HuH-7 (cell line): ENCODE measurements at regions not wholly inside any gene's neighbourhood (a gene's known extent, or its start where the extent isn't known, plus 50 kb on each side); places are given as distances from the start of the nearest gene placed in this dataset.
A peak's percentile ranks its signal among the peaks of the same experiment; 100 is the strongest.

ENCODE experiments used
- DNase-seq: peaks from one replicate; pipeline ENCODE4 v3.0.0; 2011; ENCODE audit warnings: low spot score

GRCh38 chr17:33514369-33514768, 221.3 kb upstream of the ASIC2 start:
- no peak for DNase-seq

GRCh38 chr17:33515974-33516373, 222.9 kb upstream of the ASIC2 start:
- no peak for DNase-seq

GRCh38 chr17:33516645-33517044, 223.6 kb upstream of the ASIC2 start:
- DNase-seq: no peak

- DNase-seq: no peak
Measured at GRCh38 chr17:33517746-33518145, 224.7 kb upstream of the ASIC2 start.

- DNase-seq: no peak
Measured at GRCh38 chr17:33519692-33520091, 226.6 kb upstream of the ASIC2 start.

- DNase-seq: peak; percentile 49
Measured at GRCh38 chr17:33520426-33521330, 227.6 kb upstream of the ASIC2 start.

- peak; percentile 14 for DNase-seq
Measured at GRCh38 chr17:33521784-33522183, 228.7 kb upstream of the ASIC2 start.

- DNase-seq: no peak
Measured at GRCh38 chr17:33522623-33523022, 229.5 kb upstream of the ASIC2 start.

GRCh38 chr17:33523577-33523981, 230.5 kb upstream of the ASIC2 start:
- DNase-seq: no peak

- no peak for DNase-seq
Measured at GRCh38 chr17:33525186-33525585, 232.1 kb upstream of the ASIC2 start.

GRCh38 chr17:33526717-33527116, 233.6 kb upstream of the ASIC2 start:
- DNase-seq: no peak

- DNase-seq: no peak
Measured at GRCh38 chr17:33527290-33527689, 234.2 kb upstream of the ASIC2 start.

- DNase-seq: no peak
Measured at GRCh38 chr17:33528846-33529245, 235.8 kb upstream of the ASIC2 start.

GRCh38 chr17:33529816-33530215, 236.7 kb upstream of the ASIC2 start:
- DNase-seq: no peak

GRCh38 chr17:33531311-33531710, 238.2 kb upstream of the ASIC2 start:
- no peak for DNase-seq

GRCh38 chr17:33534087-33534486, 241.0 kb upstream of the ASIC2 start:
- no peak for DNase-seq

GRCh38 chr17:33545124-33545523, 252.0 kb upstream of the ASIC2 start:
- no peak for DNase-seq

GRCh38 chr17:33550261-33550660, 257.2 kb upstream of the ASIC2 start:
- DNase-seq: no peak

GRCh38 chr17:33551075-33551474, 258.0 kb upstream of the ASIC2 start:
- no peak for DNase-seq

GRCh38 chr17:33551911-33552310, 258.8 kb upstream of the ASIC2 start:
- DNase-seq: no peak

GRCh38 chr17:33560165-33560564, 267.1 kb upstream of the ASIC2 start:
- no peak for DNase-seq

- DNase-seq: no peak
Measured at GRCh38 chr17:33560871-33561270, 267.8 kb upstream of the ASIC2 start.

- DNase-seq: no peak
Measured at GRCh38 chr17:33561569-33562334, 268.7 kb upstream of the ASIC2 start.
